NCI-H2227 (cell line): ENCODE measurements at regions not wholly inside any gene's neighbourhood (a gene's known extent, or its start where the extent isn't known, plus 50 kb on each side); places are given as distances from the start of the nearest gene placed in this dataset.

Experiments
- DNase-seq: peaks from one replicate; lab custom pipeline; 2025; ENCODE audit not compliant: unreplicated experiment; lab: John Stamatoyannopoulos, UW

- DNase-seq, result no peak
Observed at GRCh38 chr12:107395817-107396216, 289.8 kb upstream of the PWP1 start.

- peak; percentile 43 for DNase-seq
Observed at GRCh38 chr12:107396991-107397390, 288.6 kb upstream of the PWP1 start.

GRCh38 chr12:107397890-107398500 is 287.6 kb upstream of the PWP1 start:
- no peak for DNase-seq

GRCh38 chr12:107399046-107399445 is 286.6 kb upstream of the PWP1 start:
- DNase-seq, result no peak

- DNase-seq, result peak; percentile 36
Observed at GRCh38 chr12:107400686-107401447, 284.7 kb upstream of the PWP1 start.

GRCh38 chr12:107402041-107403022 is 283.3 kb upstream of the PWP1 start:
- DNase-seq, result peak; percentile 69

GRCh38 chr12:107404981-107405380 is 280.6 kb upstream of the PWP1 start:
- peak; percentile 30 for DNase-seq

- DNase-seq, result no peak
Observed at GRCh38 chr12:107405436-107405835, 280.2 kb upstream of the PWP1 start.

GRCh38 chr12:107406932-107407331 is 278.7 kb upstream of the PWP1 start:
- no peak for DNase-seq

- no peak for DNase-seq
Observed at GRCh38 chr12:107411792-107412535, 273.6 kb upstream of the PWP1 start.

- no peak for DNase-seq
Observed at GRCh38 chr12:107415071-107415470, 270.5 kb upstream of the PWP1 start.

GRCh38 chr12:107415834-107416233 is 269.8 kb upstream of the PWP1 start:
- no peak for DNase-seq

GRCh38 chr12:107417004-107417403 is 268.6 kb upstream of the PWP1 start:
- no peak for DNase-seq

- no peak for DNase-seq
Observed at GRCh38 chr12:107418981-107419380, 266.6 kb upstream of the PWP1 start.

- no peak for DNase-seq
Observed at GRCh38 chr12:107423531-107423930, 262.1 kb upstream of the PWP1 start.

- DNase-seq, result no peak
Observed at GRCh38 chr12:107429006-107429705, 256.4 kb upstream of the PWP1 start.

GRCh38 chr12:107431942-107432341 is 253.7 kb upstream of the PWP1 start:
- no peak for DNase-seq

GRCh38 chr12:107435072-107435471 is 250.5 kb upstream of the PWP1 start:
- DNase-seq, result no peak

- DNase-seq, result peak; percentile 12
Observed at GRCh38 chr12:107435520-107435919, 250.1 kb upstream of the PWP1 start.

GRCh38 chr12:107436376-107436775 is 249.2 kb upstream of the PWP1 start:
- DNase-seq, result no peak
